Stimulated activated CD4-positive, alpha-beta T cell treated with anti-CD3 and anti-CD28 coated beads, Interleukin-2, amount 100 ng/mL, for 24 hours (primary cell): ENCODE measurements at regions not wholly inside any gene's neighbourhood (a gene's known extent, or its start where the extent isn't known, plus 50 kb on each side); places are given as distances from the start of the nearest gene placed in this dataset.
A peak's percentile ranks its signal among the peaks of the same experiment; 100 is the strongest.

Experiments used
- DNase-seq, 2 donors: peaks; one replicate each; pipeline ENCODE4 v3.0.0-alpha.2; 2020

DNA sequence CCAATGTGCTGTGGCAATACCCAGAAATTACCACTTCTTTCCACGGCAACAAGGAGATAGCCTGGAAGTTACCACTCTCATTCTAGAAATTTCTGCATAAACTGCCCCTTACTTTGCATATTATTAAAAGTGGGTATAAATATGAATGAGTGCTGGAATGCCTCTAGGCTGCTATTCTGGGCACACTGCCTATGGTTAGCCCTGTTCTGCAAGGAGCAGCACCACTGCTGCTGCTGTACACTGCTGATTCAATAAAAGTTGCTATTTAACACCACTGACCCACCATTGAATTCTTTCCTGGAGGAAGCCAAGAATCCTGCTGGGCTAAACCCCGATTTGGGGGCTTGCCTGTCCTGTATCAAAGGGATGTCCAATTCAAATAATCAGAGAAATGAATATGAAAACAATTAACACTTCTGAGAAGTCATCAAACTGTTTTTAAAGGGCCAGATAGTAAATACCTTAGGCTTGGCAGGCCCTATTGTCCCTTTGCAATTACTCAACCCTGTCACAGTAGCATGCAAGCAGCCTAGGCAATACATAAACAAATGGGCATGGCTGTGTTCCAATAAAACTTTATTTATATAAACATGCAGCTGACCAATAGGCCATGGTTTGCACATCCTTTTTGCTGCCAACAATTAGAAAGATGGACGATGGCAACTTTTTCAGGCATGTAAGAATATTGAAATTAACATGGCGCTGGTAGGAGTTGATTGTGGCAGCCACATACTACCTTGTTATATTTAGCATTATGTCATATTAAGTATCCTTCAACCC lies 369.4 kb upstream of the B3GALT2 start:
- no peak for DNase-seq

DNA sequence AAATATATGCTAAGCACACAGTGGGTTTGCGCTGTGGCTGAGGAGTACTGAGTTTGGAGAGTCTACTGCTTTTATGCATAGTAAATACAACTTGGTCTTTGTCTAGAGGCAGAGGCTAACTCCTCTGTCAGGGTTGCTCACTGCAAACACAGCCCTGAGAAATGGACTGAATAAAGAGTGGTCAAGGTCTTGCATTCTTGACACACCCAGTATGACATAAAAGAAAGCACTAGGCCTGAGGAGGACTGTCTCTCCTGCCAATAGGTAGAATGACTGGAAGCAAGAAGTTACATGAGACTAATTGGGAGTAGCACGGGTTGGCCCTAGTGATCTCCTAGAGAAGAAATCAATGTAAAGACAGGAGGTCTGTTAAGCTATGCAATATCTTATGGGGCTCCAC lies 367.2 kb upstream of the B3GALT2 start:
- no peak for DNase-seq

DNA sequence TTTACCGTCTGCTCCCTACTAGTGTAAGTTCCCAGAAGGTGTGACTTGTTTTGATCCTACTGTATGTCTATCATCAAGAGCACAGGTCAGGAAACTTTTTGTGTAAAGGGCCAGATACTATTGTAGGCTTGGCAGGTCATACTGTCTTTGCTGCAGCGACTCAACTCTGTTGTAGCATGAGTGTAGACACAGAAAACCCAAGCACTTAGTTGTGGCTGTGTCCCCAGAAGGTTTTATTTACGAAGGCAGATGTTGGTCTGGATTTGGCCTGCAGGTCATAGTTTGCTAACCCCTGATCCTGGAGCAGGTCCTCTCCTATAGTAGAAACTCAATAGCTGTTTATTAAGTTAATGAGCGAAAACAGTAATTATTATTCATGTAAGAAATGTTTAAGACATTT lies 365.9 kb upstream of the B3GALT2 start:
- no peak for DNase-seq

DNA sequence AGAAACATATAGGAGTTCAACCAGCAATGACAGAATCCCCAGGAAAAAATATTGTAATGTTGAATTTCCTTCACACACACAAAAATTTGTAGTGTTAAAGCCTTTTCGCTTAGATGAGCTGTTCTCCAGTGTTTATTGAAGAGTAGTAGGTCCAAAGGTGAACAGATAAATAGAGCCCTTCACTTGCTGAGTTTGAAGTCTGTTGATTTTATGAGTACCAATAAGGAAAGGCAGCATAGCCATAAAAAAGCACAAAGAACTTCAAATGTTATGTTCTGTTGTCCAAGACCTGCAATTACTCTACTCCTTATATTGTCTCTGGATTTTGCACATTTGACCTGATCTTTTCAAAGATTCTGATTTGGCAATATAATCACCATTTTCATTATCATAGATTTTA lies 362.7 kb upstream of the B3GALT2 start:
- no peak for DNase-seq

DNA sequence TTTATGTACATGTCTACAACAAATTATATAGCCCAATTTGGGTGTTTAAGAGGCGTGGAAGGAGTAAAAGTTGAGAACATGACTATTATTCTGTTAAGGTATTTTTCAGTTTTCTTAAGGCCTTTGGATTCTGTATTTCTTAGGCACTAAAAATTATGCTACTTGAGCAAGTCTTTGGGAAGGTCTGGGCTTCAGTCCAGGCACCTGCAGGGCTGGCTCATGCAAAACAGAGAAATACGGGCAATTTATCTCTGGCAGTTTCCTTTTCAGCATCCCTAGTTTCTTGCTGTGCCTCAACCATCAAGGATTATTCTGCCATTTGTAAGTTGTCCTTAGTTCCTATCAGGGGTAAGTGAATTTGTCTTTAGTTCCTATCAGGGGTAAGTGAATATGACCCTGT lies 358.8 kb upstream of the B3GALT2 start:
- no peak for DNase-seq

DNA sequence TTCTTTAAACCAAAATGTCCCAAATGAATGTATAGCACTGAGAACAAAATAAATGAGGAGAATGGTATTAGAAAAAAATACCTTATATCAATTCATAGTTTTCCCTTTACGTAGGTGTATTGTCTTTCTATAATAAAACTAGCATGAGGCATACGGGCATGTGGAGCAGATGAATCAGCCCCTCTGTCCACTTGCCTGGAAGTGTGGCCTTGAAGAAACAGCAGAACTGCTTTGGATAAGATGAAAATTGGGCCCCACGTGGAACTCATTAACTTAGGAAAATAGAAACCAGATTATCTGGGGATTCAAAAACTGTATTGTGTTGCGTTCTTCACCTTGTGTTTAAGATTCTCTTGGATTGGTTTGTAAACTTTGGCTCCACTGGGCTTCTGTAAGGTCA lies 356.8 kb upstream of the B3GALT2 start:
- DNase-seq = no peak

DNA sequence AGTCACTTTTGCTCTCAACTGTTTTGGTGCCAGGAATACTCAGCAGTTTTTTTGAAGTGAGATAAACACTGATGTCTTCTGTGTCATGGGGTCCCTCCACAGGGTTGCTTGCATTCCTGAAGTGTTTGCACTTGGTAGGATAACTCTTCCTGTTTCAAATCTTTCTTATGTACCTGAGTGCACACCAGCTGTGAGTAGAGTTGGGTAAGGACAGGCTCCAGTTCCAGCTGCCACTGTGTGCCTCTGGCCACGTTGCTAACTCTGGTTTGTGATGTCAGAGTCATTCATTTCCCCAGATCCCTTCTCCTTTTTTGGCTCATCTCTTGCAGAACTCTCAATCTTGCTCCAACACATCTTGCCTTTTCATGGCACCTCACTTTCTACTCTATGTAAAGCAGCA lies 356.3 kb upstream of the B3GALT2 start:
- DNase-seq = no peak

DNA sequence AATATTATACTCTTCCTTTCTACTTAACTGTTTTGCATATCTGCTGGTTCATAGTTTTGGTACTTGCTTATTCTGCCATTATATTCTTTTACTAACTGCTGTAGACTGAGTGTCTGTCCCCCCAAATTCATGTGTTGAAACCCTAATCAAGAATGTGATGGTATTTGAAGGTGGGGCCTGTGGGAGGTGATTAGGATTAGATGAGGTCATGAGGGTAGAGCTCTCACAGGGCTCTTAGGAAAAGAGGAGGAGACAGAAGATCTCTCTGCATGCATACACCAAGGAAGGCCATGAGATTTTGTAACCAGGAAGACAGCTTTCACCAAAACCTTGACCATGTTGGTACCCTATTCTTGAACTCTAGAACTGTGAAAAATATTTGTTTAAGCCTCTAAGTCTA lies 354.1 kb upstream of the B3GALT2 start:
- peak in 1 of 2 donors; percentile 28 for DNase-seq

DNA sequence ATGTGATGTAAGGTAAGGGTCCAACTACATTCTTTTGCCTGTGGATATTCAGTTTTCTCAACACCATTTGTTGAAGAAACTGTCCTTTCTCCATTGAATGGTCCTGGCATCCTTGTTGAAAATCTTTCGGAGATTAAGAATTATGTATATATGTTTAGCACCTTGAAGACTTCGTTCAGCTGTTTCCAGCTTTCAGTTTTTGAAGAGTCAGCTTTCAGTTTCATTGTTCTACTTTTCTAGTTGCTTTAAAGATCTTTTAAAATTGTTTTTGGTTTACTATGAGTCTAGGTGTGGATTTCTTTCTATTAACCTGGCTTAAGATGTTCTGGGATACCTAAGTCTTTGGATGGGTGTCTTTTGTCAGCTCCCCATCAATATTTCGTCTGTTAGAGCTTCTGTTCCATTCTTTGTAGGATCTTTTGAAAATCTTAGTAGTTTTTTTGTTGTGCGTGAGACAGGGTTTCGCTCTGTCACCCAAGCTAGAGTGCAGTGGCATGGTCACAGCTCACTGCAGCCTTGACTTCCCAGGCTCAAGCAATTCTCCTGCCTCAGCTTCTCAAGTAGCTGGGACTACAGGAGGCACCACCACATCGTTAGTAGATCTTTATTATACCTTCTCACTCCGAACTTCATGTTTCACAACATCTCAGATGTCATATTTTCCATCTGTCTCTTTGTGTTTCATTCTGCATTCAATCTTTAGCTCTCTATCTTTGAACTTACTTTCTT lies 353.5 kb upstream of the B3GALT2 start:
- peak; percentile 15 to 48 for DNase-seq

DNA sequence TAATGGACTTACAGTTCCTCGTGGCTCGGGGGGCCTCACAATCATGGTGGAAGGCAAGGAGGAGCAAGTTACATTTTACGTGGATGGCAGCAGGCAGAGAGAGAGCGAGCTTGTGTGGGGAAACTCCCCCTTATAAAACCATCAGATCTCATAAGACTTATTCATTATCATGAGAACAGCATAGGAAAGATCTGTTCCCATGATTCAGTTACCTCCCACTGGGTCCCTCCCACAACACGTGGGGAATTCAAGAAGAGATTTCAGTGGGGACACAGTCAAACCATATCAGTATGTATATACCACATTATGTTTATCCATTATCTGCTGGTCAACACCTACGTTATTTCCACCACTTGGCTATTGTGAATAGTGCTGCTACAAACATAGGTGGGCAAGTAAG lies 352.3 kb upstream of the B3GALT2 start:
- DNase-seq = peak; percentile 32 to 65

DNA sequence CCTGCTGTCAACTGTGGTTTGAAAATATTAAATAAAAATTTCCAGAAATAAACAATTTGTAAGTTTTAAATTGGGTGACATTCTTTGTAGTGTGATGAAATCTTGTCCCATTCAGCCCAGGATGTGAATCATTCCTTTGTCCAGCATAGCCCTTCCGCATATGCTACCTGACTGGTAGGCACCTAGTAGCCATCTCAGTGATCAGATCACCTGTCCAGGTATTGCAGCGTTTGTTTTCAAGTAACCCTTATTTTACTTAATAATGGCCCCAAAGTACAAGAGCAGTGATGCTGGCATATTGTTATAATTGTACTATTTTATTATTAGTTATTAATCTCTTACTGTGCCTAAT lies 351.6 kb upstream of the B3GALT2 start:
- DNase-seq = no peak

DNA sequence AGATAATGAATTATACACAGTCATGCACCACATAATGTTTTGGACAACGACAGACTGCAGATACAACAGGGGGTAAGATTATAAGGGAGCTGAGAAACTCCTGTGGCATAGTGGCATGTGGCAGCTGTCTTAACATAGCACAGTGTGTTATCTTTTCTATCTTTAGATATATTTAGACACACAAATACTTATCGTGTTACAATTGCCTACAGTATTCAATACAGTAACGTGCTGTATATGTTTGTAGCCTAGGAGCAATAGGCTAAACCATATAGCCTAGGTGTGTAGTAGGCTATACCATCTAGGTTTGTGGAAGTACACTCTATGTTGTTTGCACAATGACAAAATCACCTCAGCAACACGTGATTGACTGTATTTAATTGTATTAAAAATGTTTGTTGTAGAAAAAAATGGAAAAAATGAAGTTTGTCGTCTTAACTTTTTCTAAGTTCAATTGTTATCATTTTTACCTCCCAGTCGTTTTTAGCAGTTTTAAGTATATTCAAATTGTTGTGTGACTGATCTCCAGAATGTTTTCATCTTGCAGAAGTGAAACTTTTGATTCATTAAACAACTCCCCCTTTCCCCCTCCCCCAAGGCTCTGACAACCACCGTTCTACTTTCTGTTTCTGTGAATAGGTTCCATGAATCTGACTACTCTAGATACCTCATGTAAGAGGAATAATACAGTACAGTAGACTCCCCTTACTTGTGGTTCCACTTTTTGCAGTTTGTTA lies 351.0 kb upstream of the B3GALT2 start:
- DNase-seq = peak; percentile 63 to 82

DNA sequence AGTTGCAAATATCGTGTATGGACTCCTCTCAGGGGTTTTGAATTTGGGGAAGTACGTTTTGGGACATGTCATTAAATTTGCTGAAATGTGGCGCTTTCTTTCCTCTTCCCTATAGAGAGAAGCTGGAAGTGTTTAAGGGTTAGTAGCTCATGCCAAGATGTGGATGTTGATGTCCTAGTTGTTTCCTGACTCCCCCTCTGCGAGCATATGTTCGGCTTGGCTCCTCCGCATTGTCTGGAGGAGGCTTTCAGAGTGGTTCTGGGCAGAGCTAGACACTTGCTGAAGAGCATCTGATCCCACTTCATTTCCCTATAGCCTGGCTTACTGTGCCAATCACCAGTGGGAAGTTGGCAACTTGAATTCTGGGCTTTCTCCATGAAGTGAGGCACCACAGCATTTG lies 347.4 kb upstream of the B3GALT2 start:
- no peak for DNase-seq

DNA sequence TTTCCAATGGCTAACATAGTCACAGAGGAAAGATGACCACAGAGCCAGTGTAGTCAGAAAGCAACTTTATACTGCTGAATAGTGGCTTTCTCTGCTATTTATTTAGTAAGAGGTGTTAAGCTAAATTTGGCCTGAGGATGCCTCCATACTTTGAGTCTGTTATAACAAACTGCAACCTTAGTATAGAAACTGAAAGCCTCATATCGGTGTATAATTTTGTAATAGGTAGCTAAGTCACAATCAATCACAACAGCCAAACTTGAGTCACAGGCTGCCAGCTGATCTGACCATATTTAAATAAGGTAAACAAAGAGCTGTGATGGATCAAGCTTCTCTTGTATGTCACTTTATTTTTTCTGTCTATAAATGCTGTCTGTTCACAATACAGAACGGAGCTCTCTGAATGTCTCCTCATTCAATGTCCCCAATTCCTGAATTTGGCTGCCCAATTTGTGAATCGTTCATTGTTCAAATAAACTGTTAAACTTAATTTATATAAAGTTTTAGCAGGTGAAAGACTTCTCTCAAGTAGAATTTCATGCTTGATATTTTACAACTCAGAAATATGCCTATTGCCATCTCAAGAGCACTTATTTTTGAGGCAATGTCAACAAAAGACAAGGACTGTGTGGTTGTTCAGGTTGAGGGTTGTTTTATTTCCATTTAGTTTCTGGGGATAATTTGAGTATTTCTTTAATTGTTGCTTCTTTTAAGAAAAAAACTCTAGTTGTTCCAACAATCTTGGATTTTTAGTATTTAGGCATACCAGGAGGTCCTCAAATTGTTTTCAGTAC lies 339.7 kb upstream of the B3GALT2 start:
- no peak for DNase-seq

DNA sequence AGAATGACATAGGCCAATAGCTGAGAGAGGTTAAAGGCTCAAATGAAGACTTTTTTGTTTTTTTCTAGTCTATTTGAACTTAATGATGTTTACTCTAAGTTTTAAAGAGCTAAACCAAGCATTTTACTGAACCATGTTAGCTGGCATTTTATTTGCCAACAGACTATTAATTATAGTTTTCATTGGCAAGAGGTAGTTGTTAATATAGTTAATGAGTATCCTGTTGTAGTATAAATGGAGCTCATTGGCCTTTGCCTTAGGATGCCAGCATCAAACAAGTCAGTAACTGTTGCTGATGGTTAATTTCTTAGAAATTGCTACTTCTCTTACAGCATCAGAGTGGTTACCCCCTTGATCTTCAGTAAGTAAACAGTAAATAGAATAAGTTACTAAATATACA lies 339.0 kb upstream of the B3GALT2 start:
- no peak for DNase-seq

DNA sequence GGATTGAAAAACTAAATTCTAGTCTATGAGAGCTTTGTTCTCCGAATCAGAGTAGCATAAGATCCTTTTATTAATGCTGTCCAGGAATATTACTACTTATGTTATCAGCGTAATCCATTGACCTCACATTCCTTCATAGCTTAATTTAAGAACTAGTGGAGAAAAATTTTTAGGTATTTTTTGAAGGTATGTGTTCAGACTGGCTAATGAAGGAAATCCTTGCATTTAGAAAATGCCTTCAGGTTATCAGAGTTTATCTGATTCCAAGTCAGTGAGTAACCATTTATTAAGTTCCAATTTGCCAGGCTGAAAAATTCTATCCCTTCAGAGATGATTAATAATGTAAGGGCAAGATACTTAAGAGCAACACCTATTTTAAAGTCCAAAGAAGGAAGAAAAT lies 338.2 kb upstream of the B3GALT2 start:
- DNase-seq = no peak

DNA sequence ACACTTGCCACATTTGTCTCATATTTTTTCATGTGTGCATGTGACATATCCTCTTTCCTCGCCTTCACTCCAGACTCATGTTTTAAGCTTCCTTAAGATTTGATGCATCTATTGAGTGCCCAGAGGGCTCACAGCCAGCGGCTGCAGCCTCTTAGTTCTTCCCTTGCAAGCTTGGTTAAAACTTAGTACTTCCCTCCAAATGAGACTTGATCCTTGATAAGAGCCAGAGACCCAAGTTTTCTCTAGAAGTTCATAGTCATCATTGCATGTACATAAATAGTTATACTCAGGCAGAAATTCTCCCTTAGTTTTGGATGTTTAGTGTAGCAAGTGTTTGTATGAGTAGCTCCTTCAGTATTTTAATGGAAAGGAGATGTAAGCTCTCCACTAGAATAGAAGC lies 337.6 kb upstream of the B3GALT2 start:
- DNase-seq = no peak

DNA sequence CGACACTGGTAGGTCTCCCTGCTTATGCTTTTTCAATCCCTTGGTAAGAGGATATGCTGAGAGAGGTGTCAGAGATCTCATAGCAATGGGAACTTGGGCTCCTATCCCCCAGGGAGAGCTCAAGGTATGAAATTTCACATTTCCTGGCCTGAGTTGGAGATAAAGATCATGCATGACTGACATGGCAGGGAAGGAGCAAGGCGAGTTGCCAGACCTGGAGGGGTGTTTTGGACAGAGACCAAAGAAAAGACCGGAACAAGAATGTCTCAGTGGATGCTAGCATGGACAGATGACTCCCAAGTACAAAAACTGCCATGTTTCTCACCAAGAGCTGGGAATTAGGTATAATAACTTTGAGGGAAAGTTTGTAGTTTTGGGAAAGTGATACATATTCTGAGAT lies 334.1 kb upstream of the B3GALT2 start:
- no peak for DNase-seq

DNA sequence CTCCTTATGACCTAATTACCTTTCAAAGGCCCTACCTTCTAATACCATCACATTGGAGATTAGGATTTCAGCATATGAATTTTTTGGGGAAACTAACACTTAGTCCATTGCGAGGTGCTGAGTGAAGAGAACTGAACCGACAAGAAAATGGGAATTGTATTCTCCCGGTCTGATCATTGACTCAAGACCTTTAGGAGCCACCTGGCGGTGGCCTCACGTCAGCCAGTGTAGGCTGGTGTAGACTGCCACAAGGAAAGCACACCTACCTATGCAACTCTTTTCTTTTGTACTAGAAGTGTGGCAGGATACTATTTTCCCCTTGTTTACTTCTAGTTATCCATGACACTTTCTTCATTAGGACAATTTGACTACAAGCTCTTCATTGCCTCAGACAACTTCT lies 333.5 kb upstream of the B3GALT2 start:
- DNase-seq = no peak

DNA sequence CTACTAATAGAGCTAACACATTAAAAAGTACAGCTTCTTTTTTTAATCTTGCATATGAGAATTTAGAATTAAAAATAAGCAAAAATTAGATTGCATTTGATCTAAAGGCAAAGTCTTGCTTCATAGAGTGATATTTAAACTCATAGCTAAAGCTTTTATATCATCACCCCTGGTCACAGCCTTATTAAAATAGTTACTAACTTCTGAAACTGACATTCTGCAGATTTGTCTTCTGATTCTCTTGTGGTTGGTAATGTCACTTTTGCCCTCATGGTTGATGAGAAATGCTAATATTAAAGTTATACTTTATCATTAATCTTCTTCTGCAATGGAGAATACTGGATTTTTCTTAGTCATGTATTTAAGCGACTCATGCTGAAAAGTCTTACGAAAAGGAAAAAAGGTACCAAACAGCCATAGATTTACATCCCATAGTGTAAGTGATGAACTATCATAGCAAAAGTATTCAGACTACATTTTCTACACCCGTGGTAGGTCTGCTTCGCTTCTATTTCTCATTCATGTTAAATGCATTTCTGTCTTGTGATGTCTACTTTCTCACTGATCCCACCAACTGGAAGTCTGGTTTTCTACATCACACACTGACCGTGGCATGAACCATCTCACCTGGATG lies 330.5 kb upstream of the B3GALT2 start:
- DNase-seq = no peak

DNA sequence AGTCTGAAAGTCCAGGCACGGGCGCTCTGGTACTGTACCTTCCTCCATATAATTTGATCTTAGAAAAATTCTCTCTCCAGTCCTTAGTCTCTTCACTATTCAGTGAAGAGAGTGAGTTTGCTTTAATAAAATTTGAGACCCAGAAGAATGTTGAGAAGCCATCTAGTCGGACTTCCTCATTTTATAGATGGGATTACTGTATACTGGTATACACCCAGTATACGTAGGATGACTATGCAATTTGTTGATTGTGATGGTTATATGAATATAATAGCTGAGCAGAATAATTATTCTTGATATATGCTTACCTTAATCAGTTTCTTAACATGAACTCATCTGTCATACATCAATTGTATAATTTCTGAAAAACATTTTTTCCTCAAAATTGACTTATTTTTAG lies 328.0 kb upstream of the B3GALT2 start:
- no peak for DNase-seq

DNA sequence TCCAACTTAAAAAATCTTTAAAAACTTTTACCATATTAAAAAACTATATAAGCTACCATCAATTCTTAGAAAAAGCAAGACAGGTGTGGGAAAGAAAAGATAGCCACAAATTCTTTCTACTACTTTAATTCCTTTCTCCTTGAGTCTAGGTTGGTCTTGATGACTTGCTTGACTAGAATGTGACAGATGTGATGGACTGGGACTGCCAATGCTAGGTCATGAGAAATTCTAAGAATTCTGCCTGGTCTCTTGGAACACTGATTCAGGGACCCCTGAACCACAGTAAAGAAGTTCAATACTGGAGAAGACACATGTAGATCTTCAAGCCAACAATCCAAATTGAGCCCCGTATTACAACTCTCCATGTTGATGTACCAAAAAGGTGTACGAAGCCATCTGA lies 326.6 kb upstream of the B3GALT2 start:
- no peak for DNase-seq

DNA sequence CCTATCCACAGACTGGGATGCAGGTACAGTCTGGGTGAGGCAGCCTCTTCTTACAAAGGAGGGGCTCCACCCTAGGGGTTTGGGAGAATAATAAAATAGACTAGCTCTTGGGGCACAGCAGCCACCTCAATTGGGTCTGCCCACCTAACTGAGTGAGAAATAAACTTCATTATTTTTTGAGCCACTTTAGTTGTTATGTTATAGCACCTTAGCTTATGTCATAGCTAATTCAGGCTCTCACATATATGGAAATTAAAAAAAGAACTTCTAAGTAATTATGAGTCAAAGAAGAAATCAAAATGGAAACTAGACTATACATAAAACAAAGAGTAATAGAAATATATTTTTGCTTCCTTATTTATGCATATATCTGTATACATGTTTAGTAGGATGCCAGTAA lies 318.5 kb upstream of the B3GALT2 start:
- DNase-seq = no peak
